HEK293 (cell line): ENCODE measurements at regions not wholly inside any gene's neighbourhood (a gene's known extent, or its start where the extent isn't known, plus 50 kb on each side); places are given as distances from the start of the nearest gene placed in this dataset.
"Not testable (repeated sequence)": the region's sequence is repeated elsewhere in the genome, so short reads cannot be mapped to it uniquely, and the experiment has no call there.

Experiments
- CTCF ChIA-PET: fragments of 350-600 bp; formaldehyde crosslinking; extraction: SDS; loops from one replicate; lab custom pipeline; 2021; ENCODE audit warnings: antibody characterized with exemption; lab: Yijun Ruan, JAX
- POLR2A ChIA-PET: fragments of 300-600 bp; formaldehyde crosslinking; extraction: SDS; loops from one replicate; lab custom pipeline; 2020; ENCODE audit warnings: antibody characterized with exemption, inconsistent platforms; lab: Yijun Ruan, JAX
- H3K27ac ChIP-seq: fragments of 200-500 bp; sonication (Bioruptor generic); 2 replicates; pipeline ENCODE4 v1.5.1; 2014; ENCODE audit warnings: low read depth, low read length, control low read depth, inconsistent platforms; ENCODE audit errors: extremely low read depth
- H3K36me3 ChIP-seq, 2 experiments: fragments of 200-500 bp in 1 of 2; sonication (Bioruptor generic) in 1 of 2; 1 replicate in 1 of 2; 2 replicates in 1 of 2; pipeline ENCODE4 v1.5.1; 2014 to 2017; ENCODE audit warnings: inconsistent platforms in 2 of 2, low read length in 2 of 2; ENCODE audit not compliant: control insufficient read depth in 2 of 2, insufficient read depth in 1 of 2
- H3K4me1 ChIP-seq: fragments of 200-500 bp; sonication (Bioruptor generic); 2 replicates; pipeline ENCODE4 v1.5.1; 2014; ENCODE audit warnings: mild to moderate bottlenecking, low read length, inconsistent platforms; ENCODE audit not compliant: control insufficient read depth, insufficient read depth
- H3K4me3 ChIP-seq: 2 replicates; pipeline ENCODE4 v1.5.1; 2011; ENCODE audit warnings: low read depth, mild to moderate bottlenecking, control low read depth, low read length, moderate library complexity
- H3K9me3 ChIP-seq: fragments of 200-500 bp; sonication (Bioruptor generic); 2 replicates; pipeline ENCODE4 v1.5.1; 2014; ENCODE audit warnings: low read depth, low read length, inconsistent platforms; ENCODE audit not compliant: control insufficient read depth, insufficient read depth
- KLF17 ChIP-seq: fragments of 450-650 bp; formaldehyde crosslinking; IDR thresholded peaks from 2 replicates; pipeline ENCODE4 v1.5.1; 2016; ENCODE audit warnings: missing biosample characterization, missing genetic modification characterization
- KLF9 ChIP-seq: fragments of 450-650 bp; formaldehyde crosslinking; IDR thresholded peaks from 2 replicates; pipeline ENCODE4 v1.5.1; 2016; ENCODE audit warnings: missing biosample characterization, missing genetic modification characterization, low read depth
- ZBTB17 ChIP-seq: fragments of 450-650 bp; formaldehyde crosslinking; IDR thresholded peaks from 2 replicates; pipeline ENCODE4 v1.5.1; 2016; ENCODE audit warnings: missing biosample characterization, missing genetic modification characterization
- ZFP69B ChIP-seq: fragments of 450-650 bp; formaldehyde crosslinking; IDR thresholded peaks from 2 replicates; pipeline ENCODE4 v1.5.1; 2016; ENCODE audit warnings: missing biosample characterization, missing genetic modification characterization
- ZNF2 ChIP-seq: fragments of 450-650 bp; formaldehyde crosslinking; IDR thresholded peaks from 2 replicates; pipeline ENCODE4 v1.5.1; 2016; ENCODE audit warnings: missing biosample characterization, missing genetic modification characterization
- ZNF221 ChIP-seq: fragments of 450-650 bp; formaldehyde crosslinking; IDR thresholded peaks from 2 replicates; pipeline ENCODE4 v1.5.1; 2017; ENCODE audit warnings: missing biosample characterization, missing genetic modification characterization, borderline replicate concordance
- ZNF24 ChIP-seq: fragments of 450-650 bp; formaldehyde crosslinking; IDR thresholded peaks from 2 replicates; pipeline ENCODE4 v1.5.1; 2016; ENCODE audit warnings: missing biosample characterization, missing genetic modification characterization
- ZNF362 ChIP-seq: fragments of 450-650 bp; formaldehyde crosslinking; IDR thresholded peaks from 2 replicates; pipeline ENCODE4 v1.5.1; 2016; ENCODE audit warnings: missing biosample characterization, missing genetic modification characterization
- ZNF529 ChIP-seq: fragments of 450-650 bp; formaldehyde crosslinking; IDR thresholded peaks from 2 replicates; pipeline ENCODE4 v1.5.1; 2017; ENCODE audit warnings: missing genetic modification characterization, missing biosample characterization; ENCODE audit not compliant: insufficient replicate concordance
- ZNF623 ChIP-seq: fragments of 450-650 bp; formaldehyde crosslinking; IDR thresholded peaks from 2 replicates; pipeline ENCODE4 v1.5.1; 2016; ENCODE audit warnings: missing biosample characterization, missing genetic modification characterization
- ZNF660 ChIP-seq: fragments of 450-650 bp; IDR thresholded peaks from 2 replicates; pipeline ENCODE4 v1.5.1; 2018; ENCODE audit warnings: missing biosample characterization, mild to moderate bottlenecking, missing genetic modification characterization
- ZSCAN16 ChIP-seq: fragments of 450-650 bp; formaldehyde crosslinking; IDR thresholded peaks from 2 replicates; pipeline ENCODE4 v1.5.1; 2016; ENCODE audit warnings: missing biosample characterization, missing genetic modification characterization
- ZSCAN23 ChIP-seq: fragments of 450-650 bp; formaldehyde crosslinking; IDR thresholded peaks from 2 replicates; pipeline ENCODE4 v1.5.1; 2016; ENCODE audit warnings: missing biosample characterization, missing genetic modification characterization
- TF ChIP-seq, protein P1 (sequence below): fragments of 450-650 bp; formaldehyde crosslinking; IDR thresholded peaks from 2 replicates; pipeline ENCODE4 v1.5.1; 2016; ENCODE audit warnings: missing biosample characterization, missing genetic modification characterization
- TF ChIP-seq, protein P2 (sequence below): fragments of 450-650 bp; formaldehyde crosslinking; IDR thresholded peaks from 2 replicates; pipeline ENCODE4 v1.5.1; 2016; ENCODE audit warnings: missing biosample characterization, missing genetic modification characterization, borderline replicate concordance

GRCh38 chr10:34037499-34037898, 703.0 kb upstream of the NRP1 start:
- H3K9me3 ChIP-seq, result no peaks in the 10 kb centered on the region
- H3K4me3 ChIP-seq, result no peak overlapping the region
- CTCF ChIA-PET, result interaction anchor here (1.3 kb wide), 1 partner anchor 10 kb away, joined by 3 read pairs; no protein-coding TSS in a partner anchor
- H3K27ac ChIP-seq, result no peak overlapping the region
- H3K36me3 ChIP-seq, result no peaks in the 10 kb centered on the region
- POLR2A ChIA-PET, result no interaction called here
- H3K4me1 ChIP-seq, result no peaks in the 10 kb centered on the region
- TF ChIP-seq ZNF660 (tag by site-specific recombination), result no peak
- TF ChIP-seq ZNF362, result no peak
- TF ChIP-seq ZNF623 (tag by site-specific recombination), result no peak

DNA sequence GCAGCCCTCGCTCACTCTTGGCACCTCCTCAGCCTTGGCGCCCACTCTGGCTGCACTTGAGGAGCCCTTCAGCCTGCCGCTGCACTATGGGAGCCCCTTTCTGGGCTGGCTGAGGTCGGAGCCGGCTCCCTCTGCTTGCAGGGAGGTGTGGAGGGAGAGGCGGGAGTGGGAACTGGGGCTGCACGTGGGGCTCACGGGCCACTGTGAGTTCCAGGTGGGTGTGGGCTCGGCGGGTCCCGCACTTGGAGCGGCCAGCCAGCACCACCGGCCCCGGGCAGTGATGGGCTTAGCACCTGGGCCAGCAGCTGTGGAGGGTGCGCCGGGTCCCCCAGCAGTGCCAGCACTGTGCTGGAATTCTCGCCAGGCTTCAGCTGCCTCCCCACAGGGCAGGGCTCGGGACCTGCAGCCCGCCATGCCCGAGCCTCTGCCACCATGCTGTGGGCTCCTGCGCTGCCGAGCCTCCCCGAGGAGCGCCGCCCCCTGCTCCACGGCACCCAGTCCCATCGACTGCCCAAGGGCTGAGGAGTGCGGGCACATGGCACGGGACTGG, 700.8 kb upstream of the NRP1 start:
- H3K27ac ChIP-seq, CTCF ChIA-PET, H3K4me3 ChIP-seq, H3K9me3 ChIP-seq, H3K4me1 ChIP-seq, H3K36me3 ChIP-seq: not testable (repeated sequence)
- POLR2A ChIA-PET, result interaction anchor here (0.6 kb wide), 1 partner anchor 16 kb away, joined by 3 read pairs; no protein-coding TSS in a partner anchor

DNA sequence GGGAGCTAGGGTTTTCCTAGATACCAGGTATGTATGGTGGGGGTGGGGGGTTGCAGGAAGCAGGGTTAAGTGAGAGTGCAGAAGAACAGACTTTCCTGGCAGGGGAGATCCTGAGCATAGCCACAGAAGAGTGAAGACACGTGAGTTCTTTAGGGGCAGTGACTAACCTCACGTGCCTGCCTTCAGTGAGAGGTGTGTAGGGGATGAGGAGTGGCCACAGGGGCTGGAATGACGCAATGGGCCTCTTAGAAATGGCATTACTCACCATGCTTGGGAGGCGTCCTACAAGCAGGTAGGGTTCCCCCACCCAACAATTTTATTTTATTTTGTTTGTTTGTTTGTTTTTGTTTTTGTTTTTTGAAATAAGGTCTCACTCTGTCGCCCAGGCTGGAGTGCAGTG, 698.6 kb upstream of the NRP1 start:
- H3K27ac ChIP-seq, result no peak overlapping the region
- POLR2A ChIA-PET, result no interaction called here
- no peak for TF ChIP-seq ZNF24 (tag by site-specific recombination)
- TF ChIP-seq KLF9, result no peak
- TF ChIP-seq ZNF221 (tag by site-specific recombination), result no peak
- no peak for TF ChIP-seq KLF17
- TF ChIP-seq, protein P1, sequence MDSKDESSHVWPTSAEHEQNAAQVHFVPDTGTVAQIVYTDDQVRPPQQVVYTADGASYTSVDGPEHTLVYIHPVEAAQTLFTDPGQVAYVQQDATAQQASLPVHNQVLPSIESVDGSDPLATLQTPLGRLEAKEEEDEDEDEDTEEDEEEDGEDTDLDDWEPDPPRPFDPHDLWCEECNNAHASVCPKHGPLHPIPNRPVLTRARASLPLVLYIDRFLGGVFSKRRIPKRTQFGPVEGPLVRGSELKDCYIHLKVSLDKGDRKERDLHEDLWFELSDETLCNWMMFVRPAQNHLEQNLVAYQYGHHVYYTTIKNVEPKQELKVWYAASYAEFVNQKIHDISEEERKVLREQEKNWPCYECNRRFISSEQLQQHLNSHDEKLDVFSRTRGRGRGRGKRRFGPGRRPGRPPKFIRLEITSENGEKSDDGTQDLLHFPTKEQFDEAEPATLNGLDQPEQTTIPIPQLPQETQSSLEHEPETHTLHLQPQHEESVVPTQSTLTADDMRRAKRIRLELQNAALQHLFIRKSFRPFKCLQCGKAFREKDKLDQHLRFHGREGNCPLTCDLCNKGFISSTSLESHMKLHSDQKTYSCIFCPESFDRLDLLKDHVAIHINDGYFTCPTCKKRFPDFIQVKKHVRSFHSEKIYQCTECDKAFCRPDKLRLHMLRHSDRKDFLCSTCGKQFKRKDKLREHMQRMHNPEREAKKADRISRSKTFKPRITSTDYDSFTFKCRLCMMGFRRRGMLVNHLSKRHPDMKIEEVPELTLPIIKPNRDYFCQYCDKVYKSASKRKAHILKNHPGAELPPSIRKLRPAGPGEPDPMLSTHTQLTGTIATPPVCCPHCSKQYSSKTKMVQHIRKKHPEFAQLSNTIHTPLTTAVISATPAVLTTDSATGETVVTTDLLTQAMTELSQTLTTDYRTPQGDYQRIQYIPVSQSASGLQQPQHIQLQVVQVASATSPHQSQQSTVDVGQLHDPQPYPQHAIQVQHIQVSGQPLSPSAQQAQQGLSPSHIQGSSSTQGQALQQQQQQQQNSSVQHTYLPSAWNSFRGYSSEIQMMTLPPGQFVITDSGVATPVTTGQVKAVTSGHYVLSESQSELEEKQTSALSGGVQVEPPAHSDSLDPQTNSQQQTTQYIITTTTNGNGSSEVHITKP (tag by site-specific recombination), result no peak
- no peak for TF ChIP-seq ZNF2 (tag by site-specific recombination)
- TF ChIP-seq ZFP69B (tag by site-specific recombination), result no peak
- TF ChIP-seq ZBTB17 (tag by site-specific recombination), result no peak
- TF ChIP-seq ZSCAN16 (tag by site-specific recombination), result no peak
- TF ChIP-seq ZNF529 (tag by site-specific recombination), result no peak
- TF ChIP-seq, protein P2, sequence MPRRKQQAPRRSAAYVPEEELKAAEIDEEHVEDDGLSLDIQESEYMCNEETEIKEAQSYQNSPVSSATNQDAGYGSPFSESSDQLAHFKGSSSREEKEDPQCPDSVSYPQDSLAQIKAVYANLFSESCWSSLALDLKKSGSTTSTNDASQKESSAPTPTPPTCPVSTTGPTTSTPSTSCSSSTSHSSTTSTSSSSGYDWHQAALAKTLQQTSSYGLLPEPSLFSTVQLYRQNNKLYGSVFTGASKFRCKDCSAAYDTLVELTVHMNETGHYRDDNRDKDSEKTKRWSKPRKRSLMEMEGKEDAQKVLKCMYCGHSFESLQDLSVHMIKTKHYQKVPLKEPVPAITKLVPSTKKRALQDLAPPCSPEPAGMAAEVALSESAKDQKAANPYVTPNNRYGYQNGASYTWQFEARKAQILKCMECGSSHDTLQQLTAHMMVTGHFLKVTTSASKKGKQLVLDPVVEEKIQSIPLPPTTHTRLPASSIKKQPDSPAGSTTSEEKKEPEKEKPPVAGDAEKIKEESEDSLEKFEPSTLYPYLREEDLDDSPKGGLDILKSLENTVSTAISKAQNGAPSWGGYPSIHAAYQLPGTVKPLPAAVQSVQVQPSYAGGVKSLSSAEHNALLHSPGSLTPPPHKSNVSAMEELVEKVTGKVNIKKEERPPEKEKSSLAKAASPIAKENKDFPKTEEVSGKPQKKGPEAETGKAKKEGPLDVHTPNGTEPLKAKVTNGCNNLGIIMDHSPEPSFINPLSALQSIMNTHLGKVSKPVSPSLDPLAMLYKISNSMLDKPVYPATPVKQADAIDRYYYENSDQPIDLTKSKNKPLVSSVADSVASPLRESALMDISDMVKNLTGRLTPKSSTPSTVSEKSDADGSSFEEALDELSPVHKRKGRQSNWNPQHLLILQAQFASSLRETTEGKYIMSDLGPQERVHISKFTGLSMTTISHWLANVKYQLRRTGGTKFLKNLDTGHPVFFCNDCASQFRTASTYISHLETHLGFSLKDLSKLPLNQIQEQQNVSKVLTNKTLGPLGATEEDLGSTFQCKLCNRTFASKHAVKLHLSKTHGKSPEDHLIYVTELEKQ (tag by site-specific recombination), result no peak
- TF ChIP-seq ZSCAN23 (tag by site-specific recombination), result no peak
- TF ChIP-seq, all 188 proteins: peak for 0
- H3K4me3 ChIP-seq, result no peak overlapping the region
- H3K36me3 ChIP-seq, result no peaks in the 10 kb centered on the region
- no peaks in the 10 kb centered on the region for H3K9me3 ChIP-seq
- CTCF ChIA-PET, result no interaction called here
- no peaks in the 10 kb centered on the region for H3K4me1 ChIP-seq
